CD8-positive, alpha-beta memory T cell (primary cell): ENCODE measurements at regions not wholly inside any gene's neighbourhood (a gene's known extent, or its start where the extent isn't known, plus 50 kb on each side); places are given as distances from the start of the nearest gene placed in this dataset.

Experiments
- CTCF ChIA-PET: fragments of 350-600 bp; sonication (Branson Sonifier 250); formaldehyde crosslinking; loops from one replicate; lab custom pipeline; 2021; ENCODE audit warnings: antibody characterized with exemption; lab: Charles Lee
- POLR2A ChIA-PET: fragments of 350-600 bp; sonication (Branson Sonifier 250); formaldehyde crosslinking; loops from one replicate; lab custom pipeline; 2021; ENCODE audit warnings: antibody characterized with exemption; lab: Charles Lee
- DNase-seq, 5 donors: peaks; one replicate each; pipeline versions ENCODE4 v3.0.0 to v3.0.0-alpha.2; 2020 to 2022; ENCODE audit warnings: mixed read lengths in 1 of 5
- H3K27ac ChIP-seq: one replicate; pipeline ENCODE4 v1.7.0; 2013; ENCODE audit warnings: low read depth, mild to moderate bottlenecking, low read length, moderate library complexity
- H3K27me3 ChIP-seq: 2 replicates; pipeline ENCODE4 v1.7.0; 2013; ENCODE audit warnings: low read length, mild to moderate bottlenecking; ENCODE audit not compliant: insufficient read depth, poor library complexity, severe bottlenecking
- H3K36me3 ChIP-seq: 2 replicates; pipeline ENCODE4 v1.7.0; 2013; ENCODE audit warnings: mild to moderate bottlenecking, low read length, moderate library complexity; ENCODE audit not compliant: insufficient read depth
- H3K4me1 ChIP-seq: 2 replicates; pipeline ENCODE4 v1.7.0; 2013; ENCODE audit warnings: mild to moderate bottlenecking, low read length, moderate library complexity; ENCODE audit not compliant: insufficient read depth
- H3K4me3 ChIP-seq: 2 replicates; pipeline ENCODE4 v1.7.0; 2013; ENCODE audit warnings: mild to moderate bottlenecking, low read length
- H3K9me3 ChIP-seq: 2 replicates; pipeline ENCODE4 v1.7.0; 2013; ENCODE audit warnings: mild to moderate bottlenecking, low read length
- H3K27ac Mint-ChIP-seq, 8 donors: one replicate each; pipeline ENCODE4 v1.8.0; 2020 to 2021; ENCODE audit warnings: mixed read lengths in 8 of 8, mild to moderate bottlenecking in 6 of 8, inconsistent platforms in 3 of 8, moderate library complexity in 3 of 8
- H3K27me3 Mint-ChIP-seq, 2 donors: one replicate each; pipeline ENCODE4 v1.8.0; 2020 to 2021; ENCODE audit warnings: mixed read lengths in 2 of 2, mild to moderate bottlenecking in 1 of 2, moderate library complexity in 1 of 2
- H3K36me3 Mint-ChIP-seq, 3 donors: one replicate each; pipeline ENCODE4 v1.8.0; 2020 to 2021; ENCODE audit warnings: mixed read lengths in 3 of 3, inconsistent platforms in 1 of 3, mild to moderate bottlenecking in 1 of 3
- H3K4me1 Mint-ChIP-seq, 3 donors: one replicate each; pipeline ENCODE4 v1.8.0; 2020 to 2021; ENCODE audit warnings: mixed read lengths in 3 of 3, inconsistent platforms in 1 of 3, mild to moderate bottlenecking in 1 of 3
- H3K4me3 Mint-ChIP-seq, 7 donors: one replicate each; pipeline ENCODE4 v1.8.0; 2020 to 2021; ENCODE audit warnings: mixed read lengths in 7 of 7, mild to moderate bottlenecking in 6 of 7, moderate library complexity in 4 of 7, inconsistent platforms in 2 of 7
- H3K9me3 Mint-ChIP-seq, 5 donors: one replicate each; pipeline ENCODE4 v1.8.0; 2020 to 2022; ENCODE audit warnings: mixed read lengths in 5 of 5, mild to moderate bottlenecking in 3 of 5, moderate library complexity in 2 of 5, inconsistent platforms in 1 of 5

GRCh38 chr9:113774963-113775362 is 101.1 kb upstream of the ZNF618 start:
- no peak overlapping the region for H3K4me3 Mint-ChIP-seq
- ChIA-PET POLR2A (no interaction called here), CTCF (no interaction called here)
- H3K27ac Mint-ChIP-seq, result no peak overlapping the region
- no peak overlapping the region for H3K4me3 ChIP-seq
- no peaks in the 10 kb centered on the region for H3K27me3 ChIP-seq
- no peaks in the 10 kb centered on the region for H3K9me3 Mint-ChIP-seq
- no peaks in the 10 kb centered on the region for H3K9me3 ChIP-seq
- no peaks in the 10 kb centered on the region for H3K4me1 ChIP-seq
- no peak overlapping the region for H3K27ac ChIP-seq
- no peak for DNase-seq
- no peaks in the 10 kb centered on the region for H3K36me3 ChIP-seq
- H3K36me3 Mint-ChIP-seq, result no peaks in the 10 kb centered on the region
- no peaks in the 10 kb centered on the region for H3K4me1 Mint-ChIP-seq
- peaks cover 10 to 28% of the 10 kb centered on the region in 2 donors for H3K27me3 Mint-ChIP-seq

- H3K4me3 Mint-ChIP-seq, result no peak overlapping the region
- Histone ChIP-seq H3K4me3 (no peak overlapping the region), H3K4me1 (no peaks in the 10 kb centered on the region), H3K27me3 (no peaks in the 10 kb centered on the region), H3K27ac (no peak overlapping the region), H3K9me3 (no peaks in the 10 kb centered on the region), H3K36me3 (no peaks in the 10 kb centered on the region)
- no peaks in the 10 kb centered on the region for H3K36me3 Mint-ChIP-seq
- no peak overlapping the region for H3K27ac Mint-ChIP-seq
- POLR2A ChIA-PET, result no interaction called here
- no peaks in the 10 kb centered on the region for H3K4me1 Mint-ChIP-seq
- DNase-seq, result no peak
- CTCF ChIA-PET, result no interaction called here
- no peaks in the 10 kb centered on the region for H3K9me3 Mint-ChIP-seq
- peaks cover 7 to 27% of the 10 kb centered on the region in 2 donors for H3K27me3 Mint-ChIP-seq
Observed at GRCh38 chr9:113775749-113776148, 100.4 kb upstream of the ZNF618 start.

DNA sequence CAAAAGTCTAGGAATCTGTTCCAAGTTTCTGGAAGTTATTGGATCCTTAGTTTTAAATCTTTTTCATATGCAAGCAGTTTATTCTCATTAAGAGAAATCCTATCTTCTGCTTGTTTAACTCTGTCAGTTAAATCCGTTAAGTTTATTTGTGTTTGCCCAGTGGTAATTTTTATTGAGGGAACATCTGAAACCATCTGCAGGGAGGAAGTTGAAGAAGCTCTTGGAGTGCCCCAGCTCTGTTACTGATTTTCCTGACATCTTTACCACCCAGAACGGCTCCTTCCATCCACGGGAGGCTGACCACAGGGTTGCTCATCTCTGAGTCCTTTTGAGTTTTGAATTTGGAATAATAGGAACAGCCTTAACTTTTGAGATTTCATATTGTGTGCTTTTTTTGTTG is 99.9 kb upstream of the ZNF618 start:
- Histone ChIP-seq H3K4me3 (no peak overlapping the region), H3K4me1 (no peaks in the 10 kb centered on the region), H3K9me3 (no peaks in the 10 kb centered on the region), H3K36me3 (no peaks in the 10 kb centered on the region), H3K27ac (no peak overlapping the region), H3K27me3 (no peaks in the 10 kb centered on the region)
- H3K9me3 Mint-ChIP-seq, result no peaks in the 10 kb centered on the region
- no peaks in the 10 kb centered on the region for H3K36me3 Mint-ChIP-seq
- no peak overlapping the region for H3K27ac Mint-ChIP-seq
- ChIA-PET CTCF (no interaction called here), POLR2A (no interaction called here)
- no peak overlapping the region for H3K4me3 Mint-ChIP-seq
- DNase-seq, result no peak
- H3K27me3 Mint-ChIP-seq, result peaks cover 3 to 25% of the 10 kb centered on the region in 2 donors
- no peaks in the 10 kb centered on the region for H3K4me1 Mint-ChIP-seq

DNA sequence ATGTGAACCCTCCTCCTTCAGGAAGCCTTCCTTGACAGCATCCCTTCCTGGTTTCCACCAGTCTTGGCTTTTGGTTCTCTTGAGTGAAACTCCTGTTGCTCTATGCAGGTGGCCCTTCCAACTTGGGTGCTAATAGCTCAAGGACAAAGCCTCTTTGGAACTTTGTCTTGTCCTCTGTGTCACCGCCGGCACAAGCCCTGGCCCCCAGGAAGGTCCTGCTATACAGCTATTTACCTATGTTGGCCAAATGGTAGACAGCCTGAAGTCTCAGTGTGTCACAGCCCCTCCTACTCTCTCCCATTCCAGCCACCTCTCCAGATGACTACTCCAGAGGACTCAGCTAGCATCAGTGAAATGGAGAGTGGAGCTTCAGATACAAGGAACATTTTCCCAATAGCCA is 94.7 kb upstream of the ZNF618 start:
- H3K27ac Mint-ChIP-seq, result no peak overlapping the region
- peaks cover 4 to 46% of the 10 kb centered on the region in 2 donors for H3K27me3 Mint-ChIP-seq
- no peaks in the 10 kb centered on the region for H3K4me1 Mint-ChIP-seq
- POLR2A ChIA-PET, result no interaction called here
- CTCF ChIA-PET, result no interaction called here
- H3K36me3 ChIP-seq, result no peaks in the 10 kb centered on the region
- H3K9me3 ChIP-seq, result no peaks in the 10 kb centered on the region
- peaks cover 0 to 1% (median 0%) of the 10 kb centered on the region in 5 donors for H3K9me3 Mint-ChIP-seq
- H3K4me3 Mint-ChIP-seq, result no peak overlapping the region
- H3K4me3 ChIP-seq, result no peak overlapping the region
- DNase-seq, result no peak
- H3K27ac ChIP-seq, result no peak overlapping the region
- H3K36me3 Mint-ChIP-seq, result no peaks in the 10 kb centered on the region
- H3K4me1 ChIP-seq, result no peaks in the 10 kb centered on the region
- H3K27me3 ChIP-seq, result no peaks in the 10 kb centered on the region

GRCh38 chr9:113781896-113782295 is 94.2 kb upstream of the ZNF618 start:
- Histone ChIP-seq H3K36me3 (no peaks in the 10 kb centered on the region), H3K9me3 (no peaks in the 10 kb centered on the region), H3K27me3 (no peaks in the 10 kb centered on the region), H3K4me1 (no peaks in the 10 kb centered on the region), H3K27ac (no peak overlapping the region), H3K4me3 (no peak overlapping the region)
- peaks cover 4 to 46% of the 10 kb centered on the region in 2 donors for H3K27me3 Mint-ChIP-seq
- H3K36me3 Mint-ChIP-seq, result no peaks in the 10 kb centered on the region
- DNase-seq, result no peak
- CTCF ChIA-PET, result no interaction called here
- no peaks in the 10 kb centered on the region for H3K4me1 Mint-ChIP-seq
- H3K4me3 Mint-ChIP-seq, result no peak overlapping the region
- peaks cover 0 to 1% (median 0%) of the 10 kb centered on the region in 5 donors for H3K9me3 Mint-ChIP-seq
- POLR2A ChIA-PET, result no interaction called here
- H3K27ac Mint-ChIP-seq, result no peak overlapping the region

DNA sequence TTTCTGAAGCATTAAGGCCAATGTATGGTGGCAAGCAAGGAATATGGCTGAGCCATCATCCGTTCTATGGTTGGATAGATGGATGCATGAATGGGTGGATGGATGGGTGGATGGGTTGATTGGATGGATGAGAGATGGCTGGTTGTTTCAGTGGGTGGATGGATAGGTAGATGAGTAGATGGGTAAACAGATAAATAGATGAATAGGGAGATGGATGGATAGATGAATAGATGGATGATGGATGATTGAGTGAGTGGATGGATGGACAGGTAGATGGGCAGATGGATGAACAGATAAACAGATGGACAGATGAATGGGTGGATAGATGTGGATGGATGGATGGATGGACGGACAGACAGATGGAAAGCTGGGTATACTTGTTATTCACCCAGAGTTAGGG is 92.6 kb upstream of the ZNF618 start:
- H3K27me3 Mint-ChIP-seq, result peaks cover 4 to 48% of the 10 kb centered on the region in 2 donors
- Histone ChIP-seq H3K4me1 (no peaks in the 10 kb centered on the region), H3K27me3 (no peaks in the 10 kb centered on the region), H3K27ac (no peak overlapping the region), H3K4me3 (no peak overlapping the region), H3K36me3 (no peaks in the 10 kb centered on the region), H3K9me3 (no peaks in the 10 kb centered on the region)
- no peaks in the 10 kb centered on the region for H3K36me3 Mint-ChIP-seq
- H3K27ac Mint-ChIP-seq, result no peak overlapping the region
- H3K4me3 Mint-ChIP-seq, result no peak overlapping the region
- no peaks in the 10 kb centered on the region for H3K4me1 Mint-ChIP-seq
- ChIA-PET POLR2A (no interaction called here), CTCF (no interaction called here)
- H3K9me3 Mint-ChIP-seq, result peaks cover 0 to 1% (median 0%) of the 10 kb centered on the region in 5 donors
- DNase-seq, result no peak

- H3K36me3 ChIP-seq, result no peaks in the 10 kb centered on the region
- no peaks in the 10 kb centered on the region for H3K27me3 ChIP-seq
- no peaks in the 10 kb centered on the region for H3K4me1 Mint-ChIP-seq
- no peaks in the 10 kb centered on the region for H3K36me3 Mint-ChIP-seq
- no peaks in the 10 kb centered on the region for H3K9me3 ChIP-seq
- no peaks in the 10 kb centered on the region for H3K4me1 ChIP-seq
- DNase-seq, result no peak
- peaks cover 10 to 59% of the 10 kb centered on the region in 2 donors for H3K27me3 Mint-ChIP-seq
- no peak overlapping the region for H3K4me3 Mint-ChIP-seq
- H3K4me3 ChIP-seq, result no peak overlapping the region
- peaks cover 0 to 1% (median 0%) of the 10 kb centered on the region in 5 donors for H3K9me3 Mint-ChIP-seq
- no peak overlapping the region for H3K27ac Mint-ChIP-seq
- H3K27ac ChIP-seq, result no peak overlapping the region
- ChIA-PET CTCF (no interaction called here), POLR2A (no interaction called here)
Observed at GRCh38 chr9:113785334-113785733, 90.8 kb upstream of the ZNF618 start.

DNA sequence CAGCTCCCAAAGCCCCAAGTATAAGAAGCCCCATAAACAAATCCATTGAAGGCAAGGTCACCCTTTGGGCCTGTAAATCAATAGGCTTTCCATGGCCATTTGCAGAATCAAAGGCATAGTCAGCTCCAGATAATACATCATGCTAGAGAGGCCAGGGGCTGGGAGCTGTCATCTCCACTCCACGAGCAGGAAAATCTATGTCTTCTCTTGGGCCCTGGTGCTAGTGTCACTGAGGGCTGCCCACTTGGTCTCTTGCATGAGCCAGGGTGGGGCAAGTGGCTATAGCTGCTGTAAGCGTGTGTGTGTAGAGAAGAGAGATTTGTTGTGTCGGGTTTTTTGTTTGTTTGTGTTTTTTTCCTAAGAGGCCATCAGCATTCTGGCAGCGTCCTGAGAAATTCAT is 90.0 kb upstream of the ZNF618 start:
- H3K4me1 Mint-ChIP-seq, result no peaks in the 10 kb centered on the region
- no peaks in the 10 kb centered on the region for H3K9me3 ChIP-seq
- no peaks in the 10 kb centered on the region for H3K27me3 ChIP-seq
- H3K4me1 ChIP-seq, result no peaks in the 10 kb centered on the region
- peaks cover 0 to 4% (median 0%) of the 10 kb centered on the region in 5 donors for H3K9me3 Mint-ChIP-seq
- no peak overlapping the region for H3K27ac Mint-ChIP-seq
- H3K36me3 Mint-ChIP-seq, result no peaks in the 10 kb centered on the region
- H3K4me3 ChIP-seq, result no peak overlapping the region
- no peak overlapping the region for H3K27ac ChIP-seq
- ChIA-PET CTCF (no interaction called here), POLR2A (no interaction called here)
- no peaks in the 10 kb centered on the region for H3K36me3 ChIP-seq
- H3K4me3 Mint-ChIP-seq, result no peak overlapping the region
- H3K27me3 Mint-ChIP-seq, result peaks cover 10 to 54% of the 10 kb centered on the region in 2 donors
- DNase-seq, result no peak

GRCh38 chr9:113787871-113788270 is 88.2 kb upstream of the ZNF618 start:
- ChIA-PET CTCF (no interaction called here), POLR2A (no interaction called here)
- DNase-seq, result no peak
- Histone ChIP-seq H3K9me3 (no peaks in the 10 kb centered on the region), H3K27ac (no peak overlapping the region), H3K4me1 (no peaks in the 10 kb centered on the region), H3K36me3 (no peaks in the 10 kb centered on the region), H3K27me3 (no peaks in the 10 kb centered on the region), H3K4me3 (no peak overlapping the region)
- Mint-ChIP-seq H3K27ac (no peak overlapping the region), H3K4me3 (no peak overlapping the region), H3K27me3 (peaks cover 10 to 38% of the 10 kb centered on the region in 2 donors), H3K4me1 (no peaks in the 10 kb centered on the region), H3K9me3 (peaks cover 0 to 7% (median 0%) of the 10 kb centered on the region in 5 donors), H3K36me3 (no peaks in the 10 kb centered on the region)
